Tibial nerve (tissue), 4 donors: ENCODE measurements at regions not wholly inside any gene's neighbourhood (a gene's known extent, or its start where the extent isn't known, plus 50 kb on each side); places are given as distances from the start of the nearest gene placed in this dataset.

Experiments used
- DNase-seq, 2 donors: peaks; one replicate each; pipeline ENCODE4 v3.0.0-alpha.2; 2019; ENCODE audit warnings: low spot score in 2 of 2
- H3K27ac ChIP-seq, 4 donors: fragments of 200-600 bp; sonication (generic) in 3 of 4; one replicate each; pipeline ENCODE4 v1.5.1; 2017 to 2019; ENCODE audit warnings: mild to moderate bottlenecking in 1 of 4
- H3K27me3 ChIP-seq, 2 donors: fragments of 200-600 bp; sonication (generic) in 1 of 2; one replicate each; pipeline versions ENCODE4 v1.5.1 to v1.6.0; 2017 to 2019
- H3K36me3 ChIP-seq, 3 donors: fragments of 200-600 bp; sonication (generic); one replicate each; pipeline ENCODE4 v1.5.1; 2018 to 2019
- H3K4me1 ChIP-seq, 4 donors: fragments of 200-600 bp; sonication (generic) in 3 of 4; one replicate each; pipeline ENCODE4 v1.5.1; 2017 to 2019
- H3K4me3 ChIP-seq, 4 donors: fragments of 200-600 bp; sonication (generic) in 3 of 4; one replicate each; pipeline ENCODE4 v1.5.1; 2017 to 2019; ENCODE audit warnings: mild to moderate bottlenecking in 1 of 4, moderate library complexity in 1 of 4
- H3K9me3 ChIP-seq, 4 donors: fragments of 200-600 bp; sonication (generic) in 3 of 4; one replicate each; pipeline ENCODE4 v1.5.1; 2017 to 2019
- EP300 ChIP-seq, 2 donors: sonication (generic); formaldehyde crosslinking; IDR thresholded peaks; one replicate each; pipeline ENCODE4 v1.6.1; 2017; ENCODE audit warnings: antibody characterized with exemption in 2 of 2, mild to moderate bottlenecking in 1 of 2
- POLR2A ChIP-seq, 2 donors: fragments of 450-650 bp; IDR thresholded peaks; one replicate each; pipeline ENCODE4 v1.6.1; 2017; ENCODE audit warnings: antibody characterized with exemption in 2 of 2, mild to moderate bottlenecking in 2 of 2, moderate library complexity in 2 of 2
- WGBS, 2 donors: methylation state at CpG; one replicate each; pipeline ENCODE4 v1.1.5; 2018; 5-methylcytosine and 5-hydroxymethylcytosine counted together
- TF ChIP-seq, protein P1 (sequence below), 5 experiments: fragments of 200-600 bp in 3 of 5; fragments of 450-650 bp in 2 of 5; sonication (generic) in 3 of 5; IDR thresholded peaks; one replicate each; pipeline ENCODE4 v1.5.1; 2016 to 2019; ENCODE audit warnings: antibody characterized with exemption in 5 of 5, mild to moderate bottlenecking in 3 of 5, moderate library complexity in 2 of 5

DNA sequence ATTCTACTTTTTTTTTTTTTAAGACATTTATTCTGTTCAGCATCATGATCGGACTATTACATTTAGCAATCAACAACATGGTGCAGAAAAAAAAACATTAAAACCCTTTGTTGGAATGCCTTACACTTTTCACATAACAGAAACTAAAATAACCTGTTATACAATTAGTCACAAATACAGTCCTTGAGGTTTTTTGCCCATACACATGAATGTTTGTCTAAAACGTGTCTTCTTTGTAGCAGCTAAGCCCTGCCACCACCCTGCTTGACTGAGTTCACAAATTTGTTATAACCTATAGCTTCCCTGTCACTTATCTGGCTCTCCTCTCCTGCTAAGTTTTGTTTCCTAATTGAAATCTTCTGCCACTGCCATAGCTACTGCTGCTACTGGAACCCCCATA is 75.4 kb upstream of the ARHGAP20 start:
- Histone ChIP-seq H3K27me3 (no peaks in the 10 kb centered on the region), H3K36me3 (no peaks in the 10 kb centered on the region), H3K4me3 (no peak overlapping the region), H3K9me3 (no peaks in the 10 kb centered on the region), H3K4me1 (peaks cover 0 to 5% (median 0%) of the 10 kb centered on the region in 4 donors), H3K27ac (no peak overlapping the region)
- 80 to 85% methylated on average over 2 of the region's 2 CpGs for WGBS, 2 donors
- no peak for TF ChIP-seq EP300 (IDR thresholded peaks at IDR 0.05)
- no peak for TF ChIP-seq POLR2A (IDR thresholded peaks at IDR 0.05)
- TF ChIP-seq, protein P1, sequence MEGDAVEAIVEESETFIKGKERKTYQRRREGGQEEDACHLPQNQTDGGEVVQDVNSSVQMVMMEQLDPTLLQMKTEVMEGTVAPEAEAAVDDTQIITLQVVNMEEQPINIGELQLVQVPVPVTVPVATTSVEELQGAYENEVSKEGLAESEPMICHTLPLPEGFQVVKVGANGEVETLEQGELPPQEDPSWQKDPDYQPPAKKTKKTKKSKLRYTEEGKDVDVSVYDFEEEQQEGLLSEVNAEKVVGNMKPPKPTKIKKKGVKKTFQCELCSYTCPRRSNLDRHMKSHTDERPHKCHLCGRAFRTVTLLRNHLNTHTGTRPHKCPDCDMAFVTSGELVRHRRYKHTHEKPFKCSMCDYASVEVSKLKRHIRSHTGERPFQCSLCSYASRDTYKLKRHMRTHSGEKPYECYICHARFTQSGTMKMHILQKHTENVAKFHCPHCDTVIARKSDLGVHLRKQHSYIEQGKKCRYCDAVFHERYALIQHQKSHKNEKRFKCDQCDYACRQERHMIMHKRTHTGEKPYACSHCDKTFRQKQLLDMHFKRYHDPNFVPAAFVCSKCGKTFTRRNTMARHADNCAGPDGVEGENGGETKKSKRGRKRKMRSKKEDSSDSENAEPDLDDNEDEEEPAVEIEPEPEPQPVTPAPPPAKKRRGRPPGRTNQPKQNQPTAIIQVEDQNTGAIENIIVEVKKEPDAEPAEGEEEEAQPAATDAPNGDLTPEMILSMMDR (IDR thresholded peaks at IDR 0.05): no peak
- DNase-seq: no peak

DNA sequence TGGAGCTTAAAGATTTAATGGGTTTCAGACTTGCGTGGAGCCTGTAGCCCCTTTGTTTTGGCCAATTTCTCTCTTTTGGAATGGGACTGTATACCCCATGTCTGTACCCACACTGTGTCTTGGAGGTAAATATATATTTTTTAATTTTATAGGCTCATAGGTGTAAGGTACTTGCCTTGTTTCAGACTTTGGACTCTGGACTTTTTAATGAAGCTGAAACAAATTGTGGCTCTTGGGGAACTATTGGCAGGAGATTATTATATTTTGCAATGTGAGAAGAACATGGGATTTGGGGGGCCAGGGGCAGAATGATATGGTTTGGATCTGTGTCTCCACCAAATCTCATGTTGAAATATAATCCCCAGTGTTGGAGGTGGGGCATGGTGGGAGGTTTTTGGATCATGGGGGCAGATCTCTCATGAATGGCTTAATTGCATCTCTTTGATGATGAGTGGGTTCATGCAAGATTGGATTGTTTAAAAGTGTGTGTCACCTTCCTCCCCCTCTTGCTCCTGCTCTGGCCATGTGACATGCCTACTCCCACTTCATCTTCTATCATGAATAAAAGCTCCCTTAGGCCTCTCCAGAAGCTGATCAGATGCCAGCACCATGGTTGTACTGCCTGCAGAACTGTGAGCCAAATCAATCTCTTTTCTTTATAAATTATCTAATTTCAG is 74.1 kb upstream of the ARHGAP20 start:
- TF ChIP-seq EP300 (IDR thresholded peaks at IDR 0.05): no peak
- TF ChIP-seq, protein P1 (IDR thresholded peaks at IDR 0.05): no peak
- TF ChIP-seq POLR2A (IDR thresholded peaks at IDR 0.05): no peak
- H3K9me3 ChIP-seq: no peaks in the 10 kb centered on the region
- WGBS, 2 donors: 83 to 100% methylated on average over 1 of the region's 1 CpG

DNA sequence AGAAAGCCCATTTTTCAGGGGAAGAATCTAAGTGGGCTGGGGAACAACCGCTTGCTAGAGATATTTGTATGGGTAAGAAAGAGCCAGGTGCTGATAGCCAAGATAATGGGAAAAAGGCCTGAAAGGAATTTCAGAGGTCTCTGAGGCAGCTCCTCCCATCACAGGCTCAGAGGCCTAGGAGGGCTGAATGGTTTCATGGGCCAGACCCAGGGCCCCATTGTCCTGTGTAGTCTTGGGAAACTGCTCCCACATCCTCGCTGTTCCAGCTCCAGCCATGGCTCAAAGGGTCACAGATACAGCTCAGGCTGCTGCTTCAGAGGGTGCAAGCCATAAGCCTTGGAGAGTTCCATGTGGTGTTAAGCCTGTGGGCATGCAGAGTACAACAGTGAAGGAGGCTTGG is 73.2 kb upstream of the ARHGAP20 start:
- WGBS, 2 donors: 92% methylated on average over 1 to 2 of the region's 2 CpGs

More for the DNA sequence above, 74.1 kb upstream of the ARHGAP20 start:
- Histone ChIP-seq H3K36me3 (no peaks in the 10 kb centered on the region), H3K4me1 (peaks cover 0 to 9% (median 0%) of the 10 kb centered on the region in 4 donors), H3K27ac (no peak overlapping the region), H3K4me3 (no peak overlapping the region), H3K27me3 (no peaks in the 10 kb centered on the region)
- no peak for DNase-seq

DNA sequence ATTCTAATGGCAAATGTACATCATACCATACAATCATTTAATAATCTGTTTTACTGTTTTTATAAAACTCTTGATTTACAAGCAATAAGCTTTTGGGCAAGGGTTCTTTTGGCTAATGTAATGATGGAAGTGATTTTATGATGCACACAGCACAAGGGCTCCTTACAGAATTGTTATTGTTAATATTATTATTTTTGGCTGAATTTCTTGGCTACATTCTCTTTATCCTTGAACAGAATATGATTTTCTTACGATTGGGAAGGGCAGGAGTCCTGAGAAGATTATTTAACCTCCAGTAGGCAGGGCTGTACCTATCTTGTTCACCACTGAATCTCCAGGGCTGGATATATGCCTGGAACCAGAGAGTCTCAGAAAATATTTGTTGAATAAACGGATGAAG is 70.4 kb upstream of the ARHGAP20 start:
- Histone ChIP-seq H3K9me3 (peaks cover 0 to 13% (median 1%) of the 10 kb centered on the region in 4 donors), H3K4me3 (no peak overlapping the region), H3K27me3 (no peaks in the 10 kb centered on the region), H3K27ac (no peak overlapping the region), H3K4me1 (peaks cover 0 to 15% (median 2%) of the 10 kb centered on the region in 4 donors), H3K36me3 (no peaks in the 10 kb centered on the region)
- whole genome bisulfite sequencing, 2 donors: 20 to 30% methylated on average over 2 of the region's 2 CpGs
- DNase-seq: no peak
- TF ChIP-seq, protein P1 (IDR thresholded peaks at IDR 0.05): no peak
- TF ChIP-seq POLR2A (IDR thresholded peaks at IDR 0.05) (no peak), EP300 (IDR thresholded peaks at IDR 0.05) (no peak)

More for the DNA sequence above, 73.2 kb upstream of the ARHGAP20 start:
- H3K27me3 ChIP-seq: no peaks in the 10 kb centered on the region
- TF ChIP-seq POLR2A (IDR thresholded peaks at IDR 0.05) (no peak), EP300 (IDR thresholded peaks at IDR 0.05) (no peak)
- TF ChIP-seq, protein P1 (IDR thresholded peaks at IDR 0.05): no peak
- no peak overlapping the region for H3K27ac ChIP-seq
- no peak overlapping the region for H3K4me3 ChIP-seq
- no peak for DNase-seq
- H3K9me3 ChIP-seq: no peaks in the 10 kb centered on the region
- H3K36me3 ChIP-seq: no peaks in the 10 kb centered on the region
- H3K4me1 ChIP-seq: peaks cover 0 to 9% (median 0%) of the 10 kb centered on the region in 4 donors

DNA sequence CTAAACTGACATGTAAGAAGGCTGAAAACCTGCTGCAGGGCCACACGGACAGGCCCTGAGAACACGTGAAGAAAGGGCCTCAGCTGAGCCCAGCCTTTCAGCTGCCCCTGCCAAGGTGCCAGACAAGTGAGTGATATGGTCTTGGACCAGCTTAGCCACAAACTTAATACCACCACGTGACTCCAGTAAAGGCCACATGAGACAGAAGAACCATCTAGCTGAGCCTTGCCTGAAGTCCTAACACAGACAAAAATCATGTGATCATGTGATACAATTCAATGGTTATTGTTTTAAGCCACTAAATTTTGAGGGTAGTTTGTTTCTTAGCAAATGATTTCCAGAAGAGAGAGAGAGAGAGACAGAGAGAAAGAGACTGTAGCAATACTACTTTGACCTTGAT is 66.9 kb upstream of the ARHGAP20 start:
- Histone ChIP-seq H3K27me3 (no peaks in the 10 kb centered on the region), H3K36me3 (no peaks in the 10 kb centered on the region), H3K4me1 (peaks cover 0 to 19% (median 2%) of the 10 kb centered on the region in 4 donors), H3K4me3 (no peak overlapping the region), H3K9me3 (peaks cover 0 to 13% (median 1%) of the 10 kb centered on the region in 4 donors), H3K27ac (no peak overlapping the region)
- no peak for DNase-seq
- 97 to 99% methylated on average over 3 of the region's 3 CpGs for WGBS, 2 donors
- no peak for TF ChIP-seq EP300 (IDR thresholded peaks at IDR 0.05)
- TF ChIP-seq, protein P1 (IDR thresholded peaks at IDR 0.05): no peak
- TF ChIP-seq POLR2A (IDR thresholded peaks at IDR 0.05): no peak
